Mammary epithelial cell (primary cell): ENCODE measurements at regions not wholly inside any gene's neighbourhood (a gene's known extent, or its start where the extent isn't known, plus 50 kb on each side); places are given as distances from the start of the nearest gene placed in this dataset.

ENCODE experiments used
- EZH2 ChIP-seq: IDR thresholded peaks from 2 replicates; pipeline ENCODE4 v1.6.1; 2012; ENCODE audit warnings: low read length, inconsistent platforms, borderline replicate concordance
- TF ChIP-seq, protein P1 (sequence below), 2 donors: IDR thresholded peaks in 1 of 2; conservative IDR thresholded peaks in 1 of 2; 2 replicates each; pipeline ENCODE4 v1.5.1; 2011 to 2012; ENCODE audit warnings: inconsistent platforms in 2 of 2, low read length in 2 of 2, mild to moderate bottlenecking in 2 of 2, control low read depth in 1 of 2, low read depth in 1 of 2; ENCODE audit not compliant: insufficient read depth in 1 of 2; ENCODE audit errors: extremely low read depth in 1 of 2

DNA sequence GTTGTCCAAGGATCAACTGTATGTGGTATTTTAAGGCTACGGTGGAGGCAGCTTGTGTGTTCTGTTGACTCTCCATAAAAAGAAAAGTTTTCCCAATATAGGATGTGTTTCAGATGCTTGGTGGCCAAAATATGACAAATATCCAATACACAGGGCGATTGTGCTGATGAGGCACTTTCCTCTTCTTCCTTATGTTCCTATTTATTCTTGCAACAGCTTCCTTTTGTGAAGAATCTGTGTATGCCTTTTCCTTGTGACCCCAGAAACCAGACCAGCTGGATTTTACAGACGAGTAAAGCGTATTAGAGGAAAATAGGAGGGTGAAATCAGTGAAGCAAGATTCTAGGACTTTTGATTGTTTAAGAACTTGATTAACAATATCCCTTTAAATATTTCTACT is 452.0 kb downstream of the DMAC1 start:
- TF ChIP-seq, protein P1, sequence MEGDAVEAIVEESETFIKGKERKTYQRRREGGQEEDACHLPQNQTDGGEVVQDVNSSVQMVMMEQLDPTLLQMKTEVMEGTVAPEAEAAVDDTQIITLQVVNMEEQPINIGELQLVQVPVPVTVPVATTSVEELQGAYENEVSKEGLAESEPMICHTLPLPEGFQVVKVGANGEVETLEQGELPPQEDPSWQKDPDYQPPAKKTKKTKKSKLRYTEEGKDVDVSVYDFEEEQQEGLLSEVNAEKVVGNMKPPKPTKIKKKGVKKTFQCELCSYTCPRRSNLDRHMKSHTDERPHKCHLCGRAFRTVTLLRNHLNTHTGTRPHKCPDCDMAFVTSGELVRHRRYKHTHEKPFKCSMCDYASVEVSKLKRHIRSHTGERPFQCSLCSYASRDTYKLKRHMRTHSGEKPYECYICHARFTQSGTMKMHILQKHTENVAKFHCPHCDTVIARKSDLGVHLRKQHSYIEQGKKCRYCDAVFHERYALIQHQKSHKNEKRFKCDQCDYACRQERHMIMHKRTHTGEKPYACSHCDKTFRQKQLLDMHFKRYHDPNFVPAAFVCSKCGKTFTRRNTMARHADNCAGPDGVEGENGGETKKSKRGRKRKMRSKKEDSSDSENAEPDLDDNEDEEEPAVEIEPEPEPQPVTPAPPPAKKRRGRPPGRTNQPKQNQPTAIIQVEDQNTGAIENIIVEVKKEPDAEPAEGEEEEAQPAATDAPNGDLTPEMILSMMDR (conservative IDR thresholded peaks at IDR 0.05 in 1 of 2, IDR thresholded peaks at IDR 0.05 in 1 of 2; ENCODE audit: extremely low read depth in 1 of 2, insufficient read depth in 1 of 2, low read depth in 1 of 2, low read length in 2 of 2) = no peak
- no peak for TF ChIP-seq EZH2
